Neural progenitor cell (in vitro differentiated cells): ENCODE measurements at regions not wholly inside any gene's neighbourhood (a gene's known extent, or its start where the extent isn't known, plus 50 kb on each side); places are given as distances from the start of the nearest gene placed in this dataset.

ENCODE experiments used
- DNase-seq: peaks from one replicate; pipeline ENCODE4 v3.0.0-alpha.2; 2016; ENCODE audit warnings: low spot score
- H2AFZ ChIP-seq: fragments of 200-600 bp; sonication (generic); replicated peaks from 2 replicates; pipeline ENCODE4 v1.6.1; 2016; ENCODE audit warnings: antibody characterized with exemption
- H3F3A ChIP-seq: fragments of 200-600 bp; sonication (generic); 2 replicates; pipeline ENCODE4 v1.6.1; 2016; ENCODE audit warnings: antibody characterized with exemption, low read depth
- H3K27ac ChIP-seq: fragments of 200-600 bp; sonication (generic); 2 replicates; pipeline ENCODE4 v1.5.1; 2016; ENCODE audit warnings: mild to moderate bottlenecking
- H3K27me3 ChIP-seq: fragments of 200-600 bp; sonication (generic); 2 replicates; pipeline ENCODE4 v1.6.1; 2016; ENCODE audit warnings: mild to moderate bottlenecking, moderate library complexity
- H3K36me3 ChIP-seq: fragments of 200-600 bp; sonication (generic); 2 replicates; pipeline ENCODE4 v1.5.1; 2016
- H3K4me1 ChIP-seq: fragments of 200-600 bp; sonication (generic); 2 replicates; pipeline ENCODE4 v1.6.1; 2016; ENCODE audit warnings: mixed run types
- H3K4me2 ChIP-seq: fragments of 200-600 bp; sonication (generic); 2 replicates; pipeline ENCODE4 v1.6.1; 2016
- H3K4me3 ChIP-seq: fragments of 200-600 bp; sonication (generic); 2 replicates; pipeline ENCODE4 v1.5.1; 2016
- H3K79me2 ChIP-seq: fragments of 200-600 bp; sonication (generic); 2 replicates; pipeline ENCODE4 v1.6.1; 2016; ENCODE audit warnings: low read depth
- H3K9ac ChIP-seq: fragments of 200-600 bp; sonication (generic); 2 replicates; pipeline ENCODE4 v1.6.1; 2016
- H3K9me3 ChIP-seq: fragments of 200-600 bp; sonication (generic); 2 replicates; pipeline ENCODE4 v1.5.1; 2016; ENCODE audit warnings: low read depth
- H4K20me1 ChIP-seq: fragments of 200-600 bp; sonication (generic); 2 replicates; pipeline ENCODE4 v1.6.1; 2016; ENCODE audit warnings: low read depth
- H3K27ac Mint-ChIP-seq: 3 replicates; pipeline ENCODE4 v1.8.0; 2021; ENCODE audit warnings: mixed read lengths
- H3K27me3 Mint-ChIP-seq: 2 replicates; pipeline ENCODE4 v1.8.0; 2022; ENCODE audit warnings: low read depth, mild to moderate bottlenecking, inconsistent platforms, moderate library complexity, mixed read lengths; ENCODE audit not compliant: insufficient read depth
- H3K36me3 Mint-ChIP-seq: 3 replicates; pipeline ENCODE4 v1.8.0; 2021; ENCODE audit warnings: mixed read lengths
- H3K4me1 Mint-ChIP-seq: 3 replicates; pipeline ENCODE4 v1.8.0; 2021; ENCODE audit warnings: mixed read lengths
- H3K4me3 Mint-ChIP-seq: 3 replicates; pipeline ENCODE4 v1.8.0; 2021; ENCODE audit warnings: mild to moderate bottlenecking, moderate library complexity, mixed read lengths
- H3K9me3 Mint-ChIP-seq: 3 replicates; pipeline ENCODE4 v1.8.0; 2020; ENCODE audit warnings: mixed read lengths
- CTCF ChIP-seq: fragments of 200-600 bp; sonication (generic); IDR thresholded peaks from 2 replicates; pipeline ENCODE4 v1.5.1; 2017; ENCODE audit warnings: antibody characterized with exemption, mild to moderate bottlenecking
- EZH2 ChIP-seq: fragments of 200-600 bp; sonication (generic); IDR thresholded peaks from 2 replicates; pipeline ENCODE4 v1.6.1; 2017; ENCODE audit warnings: antibody characterized with exemption, mild to moderate bottlenecking, moderate library complexity
- EZH2phosphoT487 ChIP-seq: fragments of 200-600 bp; sonication (generic); IDR thresholded peaks from 2 replicates; pipeline ENCODE4 v1.6.1; 2017; ENCODE audit warnings: antibody characterized with exemption

DNA sequence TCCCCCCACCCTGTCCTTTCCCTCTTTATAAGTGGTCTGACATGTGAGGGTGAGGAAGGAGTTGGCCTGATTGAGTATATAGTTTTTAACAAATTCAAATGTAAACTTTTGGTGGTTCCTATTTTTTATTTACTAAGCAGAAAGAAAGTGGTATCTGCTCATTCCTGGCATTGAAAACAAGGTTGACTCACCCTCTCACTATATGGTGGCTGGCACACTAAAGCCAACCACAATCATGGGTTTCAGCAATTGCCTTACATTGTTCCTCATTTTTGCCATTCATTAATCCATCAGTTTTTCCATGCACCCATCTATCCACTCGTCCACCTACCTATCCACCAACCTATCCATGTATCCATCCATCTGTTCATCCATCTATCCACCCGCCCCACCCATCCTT, 75.4 kb upstream of the IGFBP5 start:
- peak overlapping the region; percentile 30 for H3K27ac Mint-ChIP-seq
- H3K9ac ChIP-seq = no peak overlapping the region
- peaks cover 8% of the 10 kb centered on the region for H3K27me3 Mint-ChIP-seq
- DNase-seq = no peak
- H3K4me1 Mint-ChIP-seq = peaks cover 28% of the 10 kb centered on the region
- no peak overlapping the region for H3K27ac ChIP-seq
- peaks cover 26% of the 10 kb centered on the region for H3F3A ChIP-seq
- no peak for TF ChIP-seq EZH2phosphoT487
- TF ChIP-seq EZH2 = no peak
- TF ChIP-seq CTCF = no peak
- H3K4me3 Mint-ChIP-seq = no peak overlapping the region
- no peaks in the 10 kb centered on the region for H3K79me2 ChIP-seq
- H3K4me1 ChIP-seq = peaks cover 29% of the 10 kb centered on the region
- H3K36me3 Mint-ChIP-seq = peaks cover 2% of the 10 kb centered on the region
- H4K20me1 ChIP-seq = no peaks in the 10 kb centered on the region
- H3K36me3 ChIP-seq = no peaks in the 10 kb centered on the region
- peaks cover 6% of the 10 kb centered on the region for H3K9me3 Mint-ChIP-seq
- peak overlapping the region; percentile 46 for H3K4me2 ChIP-seq
- peaks cover 6% of the 10 kb centered on the region for H3K27me3 ChIP-seq
- H3K4me3 ChIP-seq = no peak overlapping the region
- no peaks in the 10 kb centered on the region for H3K9me3 ChIP-seq
- no peak overlapping the region for H2AFZ ChIP-seq

- no peak overlapping the region for H3K27ac ChIP-seq
- H3K27me3 ChIP-seq = peaks cover 6% of the 10 kb centered on the region
- Mint-ChIP-seq H3K36me3 (peaks cover 2% of the 10 kb centered on the region), H3K27ac (no peak overlapping the region), H3K9me3 (peaks cover 6% of the 10 kb centered on the region), H3K27me3 (peaks cover 8% of the 10 kb centered on the region), H3K4me3 (no peak overlapping the region), H3K4me1 (peaks cover 29% of the 10 kb centered on the region)
- no peak overlapping the region for H2AFZ ChIP-seq
- peaks cover 32% of the 10 kb centered on the region for H3F3A ChIP-seq
- no peaks in the 10 kb centered on the region for H4K20me1 ChIP-seq
- no peak overlapping the region for H3K4me3 ChIP-seq
- DNase-seq = no peak
- H3K9me3 ChIP-seq = no peaks in the 10 kb centered on the region
- H3K9ac ChIP-seq = no peak overlapping the region
- H3K36me3 ChIP-seq = no peaks in the 10 kb centered on the region
- no peak for TF ChIP-seq EZH2phosphoT487
- TF ChIP-seq CTCF = no peak
- no peak for TF ChIP-seq EZH2
- peak overlapping the region; percentile 46 for H3K4me2 ChIP-seq
- no peaks in the 10 kb centered on the region for H3K79me2 ChIP-seq
- peaks cover 36% of the 10 kb centered on the region for H3K4me1 ChIP-seq
Measured at GRCh38 chr2:216770050-216770449, 74.7 kb upstream of the IGFBP5 start.

- Histone ChIP-seq H3K9me3 (no peaks in the 10 kb centered on the region), H3K36me3 (no peaks in the 10 kb centered on the region), H3K4me2 (no peak overlapping the region), H4K20me1 (no peaks in the 10 kb centered on the region), H3F3A (peaks cover 32% of the 10 kb centered on the region), H3K79me2 (no peaks in the 10 kb centered on the region), H3K4me1 (peaks cover 38% of the 10 kb centered on the region), H3K4me3 (no peak overlapping the region), H3K27me3 (peaks cover 6% of the 10 kb centered on the region), H2AFZ (no peak overlapping the region), H3K9ac (no peak overlapping the region), H3K27ac (no peak overlapping the region)
- TF ChIP-seq CTCF = no peak
- TF ChIP-seq EZH2phosphoT487 = no peak
- TF ChIP-seq EZH2 = no peak
- Mint-ChIP-seq H3K36me3 (peaks cover 2% of the 10 kb centered on the region), H3K4me1 (peaks cover 27% of the 10 kb centered on the region), H3K27me3 (peaks cover 8% of the 10 kb centered on the region), H3K9me3 (peaks cover 6% of the 10 kb centered on the region), H3K27ac (no peak overlapping the region), H3K4me3 (no peak overlapping the region)
- no peak for DNase-seq
Measured at GRCh38 chr2:216769626-216770025, 74.3 kb upstream of the IGFBP5 start.
